Panc1 (cell line): ENCODE measurements at regions not wholly inside any gene's neighbourhood (a gene's known extent, or its start where the extent isn't known, plus 50 kb on each side); places are given as distances from the start of the nearest gene placed in this dataset.

Experiments used
- ATAC-seq: fragments of 200-7000 bp; cut with Tn5 transposase; 2 replicates; pipeline ENCODE4 v1.9.1; 2020; ENCODE audit warnings: mild to moderate bottlenecking, moderate library complexity
- BruUV-seq: library from RNA; stranded (reverse); fragments of 400-500 nt; replicated peaks from 2 replicates; lab custom pipeline; 2021; lab: Mats Ljungman, UMichigan
- CTCF ChIA-PET: fragments of 300-600 bp; sonication (Branson Sonifier 250); formaldehyde crosslinking; loops from one replicate; lab custom pipeline; 2022; ENCODE audit warnings: antibody characterized with exemption; lab: Charles Lee
- POLR2A ChIA-PET: fragments of 300-600 bp; sonication (Branson Sonifier 250); formaldehyde crosslinking; loops from one replicate; lab custom pipeline; 2022; ENCODE audit warnings: antibody characterized with exemption; lab: Charles Lee
- DNase-seq: peaks from one replicate; pipeline ENCODE4 v3.0.0-alpha.2; 2010; ENCODE audit warnings: low read depth, low spot score
- H3K27ac ChIP-seq: 2 replicates; pipeline ENCODE4 v1.5.1; 2011; ENCODE audit warnings: mild to moderate bottlenecking, low read length, inconsistent platforms
- H3K27me3 ChIP-seq: fragments of 200-500 bp; sonication (Bioruptor generic); 2 replicates; pipeline ENCODE4 v1.6.0; 2014; ENCODE audit warnings: low read length, inconsistent platforms; ENCODE audit not compliant: control insufficient read depth, insufficient read depth
- H3K36me3 ChIP-seq: fragments of 200-500 bp; sonication (Bioruptor generic); 2 replicates; pipeline ENCODE4 v1.5.1; 2014; ENCODE audit warnings: inconsistent platforms, mild to moderate bottlenecking, low read length, moderate library complexity; ENCODE audit not compliant: control insufficient read depth, insufficient read depth
- H3K4me1 ChIP-seq: 2 replicates; pipeline ENCODE4 v1.5.1; 2011; ENCODE audit warnings: inconsistent platforms, mild to moderate bottlenecking, low read length, moderate library complexity; ENCODE audit not compliant: control insufficient read depth, insufficient read depth
- H3K4me3 ChIP-seq, 2 experiments: 2 replicates each; pipeline ENCODE4 v1.5.1; 2011 to 2012; ENCODE audit warnings: low read depth in 2 of 2, low read length in 2 of 2, mild to moderate bottlenecking in 2 of 2, inconsistent platforms in 1 of 2, moderate library complexity in 1 of 2
- H3K9me3 ChIP-seq: fragments of 200-500 bp; sonication (Bioruptor generic); 2 replicates; pipeline ENCODE4 v1.5.1; 2014; ENCODE audit warnings: low read depth, mild to moderate bottlenecking, inconsistent platforms, low read length, moderate library complexity; ENCODE audit not compliant: control insufficient read depth, insufficient read depth
- POLR2AphosphoS5 ChIP-seq: IDR thresholded peaks from 2 replicates; pipeline ENCODE4 v1.6.1; 2012; ENCODE audit warnings: mild to moderate bottlenecking, low read depth, low read length, moderate library complexity
- SIN3A ChIP-seq: IDR thresholded peaks from 2 replicates; pipeline ENCODE4 v1.6.1; 2012; ENCODE audit warnings: low read depth, mild to moderate bottlenecking, low read length, moderate library complexity, borderline replicate concordance; ENCODE audit not compliant: insufficient read depth
- TCF7L2 ChIP-seq: IDR thresholded peaks from 2 replicates; pipeline ENCODE4 v1.6.1; 2011; ENCODE audit warnings: mild to moderate bottlenecking, low read depth, low read length, inconsistent platforms
- in situ Hi-C: cut with HindIII; loops from 2 replicates; pipeline ENCODE4 v1.10.0; 2016; ENCODE audit warnings: low sequenced_read_pairs, low pct_unique_long_range_greater_than_20kb
- intact Hi-C: fragments of 100-400 bp; cut with micrococcal nuclease; formaldehyde crosslinking; loops from one replicate; pipeline ENCODE4 v1.10.0; 2022; ENCODE audit not compliant: unreplicated experiment
- TF ChIP-seq, protein P1 (sequence below), 2 experiments: IDR thresholded peaks; 2 replicates each; pipeline ENCODE4 v1.6.1; 2011 to 2012; ENCODE audit warnings: low read depth in 2 of 2, control low read depth in 1 of 2, low read length in 1 of 2, mild to moderate bottlenecking in 1 of 2, moderate library complexity in 1 of 2; ENCODE audit not compliant: insufficient read depth in 1 of 2
- TF ChIP-seq, protein P2 (sequence below): fragments of 450-650 bp; IDR thresholded peaks from 2 replicates; pipeline ENCODE4 v1.5.1; 2017; ENCODE audit warnings: mild to moderate bottlenecking

DNA sequence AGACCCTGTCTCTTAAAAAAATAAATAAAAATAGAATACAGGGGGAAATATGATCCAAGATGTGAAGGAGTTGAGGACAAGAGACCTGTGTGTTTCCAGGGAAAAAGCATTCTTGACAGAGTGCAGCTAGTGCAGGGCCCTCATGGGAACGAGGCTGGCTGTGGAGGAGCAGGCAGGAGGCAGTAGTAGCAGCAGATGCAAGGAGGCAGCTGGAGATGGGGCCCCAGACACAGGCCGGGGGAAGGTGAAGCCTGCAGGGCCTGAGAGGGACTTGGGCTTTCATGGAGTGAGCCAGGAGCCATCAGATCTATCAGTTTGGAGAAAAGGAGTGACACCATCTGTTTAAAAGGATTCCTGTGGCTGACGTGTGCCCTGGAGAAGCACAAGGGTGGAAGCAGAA is 71.4 kb upstream of the ZNF438 start:
- no peak for TF ChIP-seq TCF7L2
- TF ChIP-seq, protein P1, sequence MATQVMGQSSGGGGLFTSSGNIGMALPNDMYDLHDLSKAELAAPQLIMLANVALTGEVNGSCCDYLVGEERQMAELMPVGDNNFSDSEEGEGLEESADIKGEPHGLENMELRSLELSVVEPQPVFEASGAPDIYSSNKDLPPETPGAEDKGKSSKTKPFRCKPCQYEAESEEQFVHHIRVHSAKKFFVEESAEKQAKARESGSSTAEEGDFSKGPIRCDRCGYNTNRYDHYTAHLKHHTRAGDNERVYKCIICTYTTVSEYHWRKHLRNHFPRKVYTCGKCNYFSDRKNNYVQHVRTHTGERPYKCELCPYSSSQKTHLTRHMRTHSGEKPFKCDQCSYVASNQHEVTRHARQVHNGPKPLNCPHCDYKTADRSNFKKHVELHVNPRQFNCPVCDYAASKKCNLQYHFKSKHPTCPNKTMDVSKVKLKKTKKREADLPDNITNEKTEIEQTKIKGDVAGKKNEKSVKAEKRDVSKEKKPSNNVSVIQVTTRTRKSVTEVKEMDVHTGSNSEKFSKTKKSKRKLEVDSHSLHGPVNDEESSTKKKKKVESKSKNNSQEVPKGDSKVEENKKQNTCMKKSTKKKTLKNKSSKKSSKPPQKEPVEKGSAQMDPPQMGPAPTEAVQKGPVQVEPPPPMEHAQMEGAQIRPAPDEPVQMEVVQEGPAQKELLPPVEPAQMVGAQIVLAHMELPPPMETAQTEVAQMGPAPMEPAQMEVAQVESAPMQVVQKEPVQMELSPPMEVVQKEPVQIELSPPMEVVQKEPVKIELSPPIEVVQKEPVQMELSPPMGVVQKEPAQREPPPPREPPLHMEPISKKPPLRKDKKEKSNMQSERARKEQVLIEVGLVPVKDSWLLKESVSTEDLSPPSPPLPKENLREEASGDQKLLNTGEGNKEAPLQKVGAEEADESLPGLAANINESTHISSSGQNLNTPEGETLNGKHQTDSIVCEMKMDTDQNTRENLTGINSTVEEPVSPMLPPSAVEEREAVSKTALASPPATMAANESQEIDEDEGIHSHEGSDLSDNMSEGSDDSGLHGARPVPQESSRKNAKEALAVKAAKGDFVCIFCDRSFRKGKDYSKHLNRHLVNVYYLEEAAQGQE (IDR thresholded peaks at IDR 0.05; ENCODE audit: insufficient read depth in 1 of 2, low read depth in 2 of 2, low read length in 1 of 2) = no peak
- no peak for TF ChIP-seq SIN3A
- TF ChIP-seq, protein P2, sequence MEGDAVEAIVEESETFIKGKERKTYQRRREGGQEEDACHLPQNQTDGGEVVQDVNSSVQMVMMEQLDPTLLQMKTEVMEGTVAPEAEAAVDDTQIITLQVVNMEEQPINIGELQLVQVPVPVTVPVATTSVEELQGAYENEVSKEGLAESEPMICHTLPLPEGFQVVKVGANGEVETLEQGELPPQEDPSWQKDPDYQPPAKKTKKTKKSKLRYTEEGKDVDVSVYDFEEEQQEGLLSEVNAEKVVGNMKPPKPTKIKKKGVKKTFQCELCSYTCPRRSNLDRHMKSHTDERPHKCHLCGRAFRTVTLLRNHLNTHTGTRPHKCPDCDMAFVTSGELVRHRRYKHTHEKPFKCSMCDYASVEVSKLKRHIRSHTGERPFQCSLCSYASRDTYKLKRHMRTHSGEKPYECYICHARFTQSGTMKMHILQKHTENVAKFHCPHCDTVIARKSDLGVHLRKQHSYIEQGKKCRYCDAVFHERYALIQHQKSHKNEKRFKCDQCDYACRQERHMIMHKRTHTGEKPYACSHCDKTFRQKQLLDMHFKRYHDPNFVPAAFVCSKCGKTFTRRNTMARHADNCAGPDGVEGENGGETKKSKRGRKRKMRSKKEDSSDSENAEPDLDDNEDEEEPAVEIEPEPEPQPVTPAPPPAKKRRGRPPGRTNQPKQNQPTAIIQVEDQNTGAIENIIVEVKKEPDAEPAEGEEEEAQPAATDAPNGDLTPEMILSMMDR = no peak
- TF ChIP-seq POLR2AphosphoS5 = no peak
- no peak overlapping the region for H3K27ac ChIP-seq

DNA sequence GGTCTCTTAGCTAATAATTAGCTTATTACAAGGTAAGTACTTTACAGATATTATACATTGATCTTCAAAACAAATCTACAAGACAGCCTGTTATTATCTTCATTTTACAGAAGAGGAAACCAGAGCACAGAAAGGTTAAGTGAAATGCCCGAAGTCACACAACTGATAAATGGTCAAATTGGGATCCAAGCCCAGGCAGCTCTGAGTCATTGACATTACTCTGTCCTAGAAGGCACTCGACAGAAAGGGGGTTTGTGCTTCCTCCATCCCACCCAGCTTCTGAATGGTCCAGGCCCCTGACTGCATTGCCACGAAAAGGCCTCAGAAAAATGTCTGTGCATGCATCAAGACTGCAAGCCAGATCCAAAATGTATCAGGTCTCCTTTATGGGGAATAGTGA is 81.3 kb upstream of the ZNF438 start:
- Histone ChIP-seq H3K27me3 (no peaks in the 10 kb centered on the region), H3K4me3 (no peak overlapping the region), H3K9me3 (no peaks in the 10 kb centered on the region), H3K4me1 (no peaks in the 10 kb centered on the region), H3K36me3 (no peaks in the 10 kb centered on the region), H3K27ac (no peak overlapping the region)
- in situ Hi-C loops (no loop called here), intact Hi-C loops (no loop called here)
- ChIA-PET POLR2A (interaction anchor here (1.0 kb wide), 1 partner anchor 24 kb away, joined by 3 read pairs; no protein-coding TSS in a partner anchor), CTCF (no interaction called here)
- BruUV-seq = no TSS peak
- TF ChIP-seq, protein P2 = no peak
- no peak for TF ChIP-seq POLR2AphosphoS5
- TF ChIP-seq, protein P1 (IDR thresholded peaks at IDR 0.05; ENCODE audit: insufficient read depth in 1 of 2, low read depth in 2 of 2, low read length in 1 of 2) = no peak
- TF ChIP-seq SIN3A = no peak
- TF ChIP-seq TCF7L2 = no peak
- DNase-seq (no peak), ATAC-seq (no peak)

More for the DNA sequence above, 71.4 kb upstream of the ZNF438 start:
- in situ Hi-C loops (no loop called here), intact Hi-C loops (no loop called here)
- no peaks in the 10 kb centered on the region for H3K27me3 ChIP-seq
- BruUV-seq = no TSS peak
- ChIA-PET CTCF (no interaction called here), POLR2A (no interaction called here)
- H3K9me3 ChIP-seq = no peaks in the 10 kb centered on the region
- peaks cover 6% of the 10 kb centered on the region; the same call in 1 of the 2 replicates for H3K4me1 ChIP-seq
- ATAC-seq (no peak), DNase-seq (no peak)
- H3K4me3 ChIP-seq = no peak overlapping the region
- H3K36me3 ChIP-seq = no peaks in the 10 kb centered on the region
